ENCODE measurements at regions not wholly inside any gene's neighbourhood (a gene's known extent, or its start where the extent isn't known, plus 50 kb on each side); places are given as distances from the start of the nearest gene placed in this dataset.
A peak's percentile ranks its signal among the peaks of the same experiment; 100 is the strongest.
"Not testable (repeated sequence)": the region's sequence is repeated elsewhere in the genome, so short reads cannot be mapped to it uniquely, and the experiment has no call there.

DNA sequence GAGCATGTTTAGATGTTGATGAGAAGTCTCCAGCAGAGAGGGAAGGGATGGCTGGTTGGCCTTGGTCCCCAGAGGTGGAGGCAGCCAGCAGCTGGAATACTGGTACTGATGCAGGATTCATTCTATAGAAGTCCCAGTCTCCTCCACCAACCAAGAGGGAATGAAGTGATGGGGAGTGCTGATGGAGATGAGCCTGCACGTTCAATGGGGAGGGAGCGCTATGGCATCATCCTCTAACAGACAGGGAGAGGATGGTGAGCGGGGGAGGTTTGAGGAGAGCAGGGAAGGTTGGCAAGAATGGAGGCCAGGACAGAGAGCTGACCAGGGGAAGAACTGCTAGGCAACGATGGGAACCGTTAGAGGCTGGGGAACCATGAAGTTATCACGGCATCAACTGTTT lies 159.8 kb upstream of the MVB12B start:
- DNase-seq (ENCODE audit: low read depth in 4 of 4, low spot score in 1 of 4): no peak

- DNase-seq (ENCODE audit: low read depth in 4 of 4, low spot score in 1 of 4): no peak
These were observed 156.9 kb upstream of the MVB12B start for GRCh38 chr9:126169736-126170135.

DNA sequence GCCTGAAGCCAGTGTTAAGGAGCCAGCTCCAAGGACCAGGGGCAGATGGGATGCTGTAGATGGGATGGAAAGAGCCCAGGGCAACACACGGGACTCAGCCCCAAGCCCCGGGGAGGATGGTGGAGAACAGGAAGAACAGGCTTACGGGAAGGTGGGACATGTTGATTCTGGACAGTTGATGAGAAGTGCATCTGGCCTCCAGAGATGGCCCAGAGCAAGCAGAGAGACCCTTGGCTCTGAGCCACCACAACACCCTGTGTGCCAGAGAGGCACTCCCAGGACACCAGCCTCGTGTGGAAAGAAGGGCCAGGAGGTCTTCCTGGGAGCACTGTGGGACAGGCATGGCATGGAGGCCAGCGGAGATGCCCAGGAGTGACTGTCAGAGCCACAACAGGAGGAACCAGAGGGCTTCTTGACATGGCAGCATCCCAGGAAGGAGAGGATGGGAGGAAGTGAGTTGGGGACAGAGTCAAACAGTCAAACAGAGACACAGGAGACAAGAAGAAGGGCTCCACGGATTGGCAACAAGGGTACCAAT lies 156.3 kb upstream of the MVB12B start:
- DNase-seq (ENCODE audit: low read depth in 4 of 4, low spot score in 1 of 4): no peak

- DNase-seq (ENCODE audit: low read depth in 4 of 4, low spot score in 1 of 4): no peak
These were observed 155.0 kb upstream of the MVB12B start for GRCh38 chr9:126171641-126172040.

DNA sequence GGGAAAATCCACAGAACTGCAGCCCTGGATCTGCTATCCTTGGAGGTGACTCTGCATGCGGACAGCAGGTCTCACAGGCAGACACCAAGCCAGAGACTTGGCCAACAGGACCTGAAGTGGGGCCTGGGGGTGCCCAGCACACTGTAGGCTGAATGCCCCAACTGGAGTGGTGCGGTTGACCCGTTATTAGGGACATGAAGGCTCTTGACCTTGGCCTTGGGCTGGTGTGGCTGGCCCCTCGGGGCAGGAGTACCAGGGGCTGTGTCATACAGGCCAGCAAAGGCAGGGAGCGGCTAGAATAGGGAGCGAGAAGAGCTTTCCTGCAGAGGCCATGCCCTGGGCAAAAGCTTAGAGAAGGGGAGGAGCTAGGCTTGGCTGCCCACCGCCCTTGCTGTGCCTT lies 153.2 kb upstream of the MVB12B start:
- DNase-seq (ENCODE audit: low read depth in 4 of 4, low spot score in 1 of 4): no peak

- no peak for DNase-seq (ENCODE audit: low read depth in 4 of 4, low spot score in 1 of 4)
These were observed 152.7 kb upstream of the MVB12B start for GRCh38 chr9:126173929-126174328.

GRCh38 chr9:126183266-126183665 lies 143.4 kb upstream of the MVB12B start:
- DNase-seq (ENCODE audit: low read depth in 4 of 4, low spot score in 1 of 4): no peak

- not testable (repeated sequence) for DNase-seq (ENCODE audit: low read depth in 4 of 4, low spot score in 1 of 4)
These were observed 135.6 kb upstream of the MVB12B start for GRCh38 chr9:126190994-126191393.

DNA sequence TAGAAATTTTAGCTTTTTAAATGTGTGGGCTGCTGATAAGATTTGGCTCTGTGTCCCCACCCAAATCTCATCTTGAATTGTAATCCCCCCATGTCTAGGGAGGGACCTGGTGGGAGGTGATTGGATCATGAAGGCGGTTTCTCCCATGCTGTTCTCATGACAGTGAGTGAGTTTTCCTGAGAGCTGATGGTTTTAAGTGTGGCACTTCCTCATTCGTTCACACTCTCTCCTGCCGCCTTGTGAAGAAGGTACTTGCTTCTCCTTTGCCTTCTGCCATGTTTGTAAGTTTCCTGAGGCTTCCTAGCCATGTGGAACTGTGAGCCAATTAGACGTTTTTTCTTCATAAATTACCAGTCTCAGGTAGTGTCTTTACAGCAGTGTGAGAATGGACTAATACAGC lies 127.8 kb upstream of the MVB12B start:
- DNase-seq (ENCODE audit: low read depth in 4 of 4, low spot score in 1 of 4): no peak

- DNase-seq (ENCODE audit: low read depth in 4 of 4, low spot score in 1 of 4): peak in 1 of 4 experiments; percentile 9
These were observed 123.3 kb upstream of the MVB12B start for GRCh38 chr9:126203313-126203712.

GRCh38 chr9:126204197-126204596 lies 122.4 kb upstream of the MVB12B start:
- no peak for DNase-seq (ENCODE audit: low read depth in 4 of 4, low spot score in 1 of 4)

GRCh38 chr9:126204708-126205225 lies 121.9 kb upstream of the MVB12B start:
- DNase-seq (ENCODE audit: low read depth in 4 of 4, low spot score in 1 of 4): no peak

DNA sequence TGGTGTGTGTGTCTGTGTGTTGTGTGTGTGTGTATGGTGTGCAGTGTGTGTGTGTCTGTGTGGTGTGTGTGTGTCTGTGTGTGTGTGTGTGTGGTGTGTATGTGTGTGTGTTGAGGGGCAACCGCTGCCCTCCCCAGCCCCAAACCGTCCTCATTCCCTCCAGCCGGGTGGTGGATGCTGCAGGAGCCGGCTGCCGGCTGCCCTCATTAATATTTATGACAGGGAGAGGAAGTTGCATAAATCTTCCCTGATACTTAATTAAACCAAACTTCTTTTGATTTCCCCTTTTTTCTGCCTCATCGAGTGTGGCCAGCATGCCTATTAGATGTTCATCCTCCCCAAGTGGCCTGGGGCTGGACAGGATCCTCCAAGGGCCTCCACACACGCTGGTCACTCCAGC lies 121.4 kb upstream of the MVB12B start:
- DNase-seq (ENCODE audit: low read depth in 4 of 4, low spot score in 1 of 4): no peak

GRCh38 chr9:126205845-126206498 lies 120.7 kb upstream of the MVB12B start:
- DNase-seq (ENCODE audit: low read depth in 4 of 4, low spot score in 1 of 4): no peak

- no peak for DNase-seq (ENCODE audit: low read depth in 4 of 4, low spot score in 1 of 4)
These were observed 119.4 kb upstream of the MVB12B start for GRCh38 chr9:126207256-126207655.

DNA sequence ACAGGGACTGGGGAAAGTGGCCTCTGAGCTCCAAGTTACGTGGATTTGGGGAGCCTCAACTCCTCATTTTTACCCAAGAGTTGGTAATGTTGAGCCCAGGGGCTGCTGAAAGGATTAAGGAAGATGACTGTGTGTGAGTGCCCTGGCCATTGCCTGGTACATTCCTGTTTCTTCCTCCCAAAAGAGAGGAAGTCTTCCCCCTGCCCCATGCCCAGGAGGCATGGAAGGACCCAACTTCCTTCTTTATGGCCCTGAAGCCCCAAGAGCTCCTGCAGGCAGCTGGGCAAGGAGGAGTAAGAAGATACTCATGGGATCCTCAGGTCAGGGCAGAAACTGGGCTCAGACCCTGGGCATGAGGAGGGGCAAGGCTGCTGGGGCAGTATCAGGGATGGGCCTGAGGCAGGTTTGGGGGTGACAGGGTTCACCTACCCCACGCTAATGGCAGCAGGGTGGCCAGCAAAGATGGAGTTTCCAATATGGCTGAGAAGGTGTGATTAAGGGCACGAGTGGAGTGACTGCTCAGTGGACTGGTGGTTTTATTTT lies 118.3 kb upstream of the MVB12B start:
- no peak for DNase-seq (ENCODE audit: low read depth in 4 of 4, low spot score in 1 of 4)

GRCh38 chr9:126211441-126212074 lies 115.1 kb upstream of the MVB12B start:
- DNase-seq (ENCODE audit: low read depth in 4 of 4, low spot score in 1 of 4): no peak

DNA sequence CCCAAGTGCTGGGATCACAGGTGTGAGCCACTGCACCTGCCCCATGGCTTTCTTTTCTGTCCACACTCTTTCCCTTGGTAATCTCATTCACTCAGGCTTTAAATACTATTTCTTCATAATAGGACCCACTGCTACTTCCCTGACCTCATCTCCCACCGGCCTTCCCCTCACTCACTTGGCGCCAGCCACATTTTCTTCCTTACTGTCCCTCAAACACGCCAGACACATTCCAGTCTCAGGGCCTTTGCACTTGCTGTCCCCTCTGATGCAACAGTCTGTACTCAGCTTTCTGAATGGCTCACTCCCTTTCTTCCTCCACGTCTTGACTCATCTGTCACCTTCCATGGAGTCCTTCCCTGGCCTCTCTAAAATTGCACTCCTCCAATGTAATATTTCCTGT lies 111.1 kb upstream of the MVB12B start:
- no peak for DNase-seq (ENCODE audit: low read depth in 4 of 4, low spot score in 1 of 4)

DNA sequence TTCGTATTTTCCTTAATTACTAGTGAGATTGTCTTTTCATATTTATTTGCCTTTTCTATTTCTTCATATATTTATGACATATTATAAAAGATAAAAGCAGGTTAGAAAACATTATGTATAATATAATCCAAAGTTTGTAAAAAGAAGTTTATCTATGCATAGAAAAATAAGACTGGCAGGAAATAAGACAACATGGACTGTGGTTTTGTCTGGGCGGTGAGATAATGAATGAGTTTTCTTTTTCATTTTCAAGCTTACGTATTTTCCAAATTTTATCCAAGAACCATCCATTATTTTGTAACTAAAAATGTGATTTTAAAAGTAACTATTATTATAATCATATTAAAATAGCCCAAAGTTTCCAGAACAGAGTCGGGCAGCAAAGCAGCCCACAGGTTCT lies 109.8 kb upstream of the MVB12B start:
- DNase-seq (ENCODE audit: low read depth in 4 of 4, low spot score in 1 of 4): no peak

DNA sequence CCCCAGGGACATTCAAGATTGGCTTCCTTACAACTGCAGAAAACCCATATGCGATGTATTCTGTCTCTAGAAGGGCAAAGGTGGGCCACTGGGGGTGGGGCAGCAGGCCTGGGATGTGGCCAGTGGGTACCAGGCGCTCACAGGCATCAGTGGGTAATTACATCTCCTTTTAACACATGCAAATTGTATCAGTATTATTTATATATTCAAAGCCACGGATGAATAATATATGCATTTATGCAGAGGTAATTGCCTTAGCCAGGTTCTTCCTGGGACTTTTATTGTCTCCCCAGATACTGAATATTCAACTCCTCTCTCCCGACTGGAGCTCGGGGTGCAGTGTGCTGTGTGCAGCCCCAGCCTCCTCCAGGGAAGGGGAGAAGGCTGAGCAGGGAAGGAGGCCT lies 109.4 kb upstream of the MVB12B start:
- no peak for DNase-seq (ENCODE audit: low read depth in 4 of 4, low spot score in 1 of 4)

- DNase-seq (ENCODE audit: low read depth in 4 of 4, low spot score in 1 of 4): no peak
These were observed 108.8 kb upstream of the MVB12B start for GRCh38 chr9:126217797-126218196.

DNA sequence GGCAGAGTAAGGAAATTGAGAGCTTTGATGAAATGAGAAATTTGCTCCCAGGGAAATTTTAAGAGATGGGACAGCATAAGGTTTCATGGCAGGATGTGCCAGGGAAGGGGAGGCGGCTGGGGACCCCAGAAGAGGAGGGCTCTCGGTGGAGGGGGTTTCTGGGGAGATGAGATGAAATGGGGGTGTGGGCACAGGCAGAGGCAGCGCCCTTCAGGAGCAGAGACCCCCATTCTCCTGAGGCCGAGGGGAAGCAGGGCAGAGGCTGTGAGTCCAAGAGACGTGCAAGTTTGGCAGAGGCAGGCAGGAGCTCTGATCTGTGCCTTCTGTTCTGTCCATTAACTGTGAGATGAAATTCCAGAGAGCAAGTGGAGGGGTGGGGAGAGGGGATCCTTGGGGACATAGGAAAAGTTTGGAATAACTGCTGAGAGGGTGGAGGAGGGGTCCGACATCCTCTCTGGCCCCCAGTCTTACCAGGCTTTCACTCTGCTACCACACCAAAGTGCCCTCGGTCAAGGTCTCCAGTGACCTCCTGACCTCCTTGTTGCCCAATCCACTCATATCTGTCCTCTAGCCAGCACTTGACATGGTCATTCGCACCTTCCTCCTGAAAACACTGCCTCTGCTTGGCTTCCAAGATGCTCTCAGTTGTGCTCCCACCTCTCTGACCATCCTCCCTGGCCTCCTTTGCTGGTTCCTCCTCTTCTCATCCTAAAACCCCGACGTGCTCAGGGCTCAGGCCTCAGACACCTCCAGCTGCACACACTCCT lies 108.1 kb upstream of the MVB12B start:
- DNase-seq (ENCODE audit: low read depth in 4 of 4, low spot score in 1 of 4): no peak
